HepG2 (cell line): ENCODE measurements at regions not wholly inside any gene's neighbourhood (a gene's known extent, or its start where the extent isn't known, plus 50 kb on each side); places are given as distances from the start of the nearest gene placed in this dataset.

Experiments used
- ATAC-seq: fragments of 200-7000 bp; cut with Tn5 transposase; 3 replicates; pipeline ENCODE4 v1.9.1; 2020; ENCODE audit warnings: mild to moderate bottlenecking, moderate library complexity
- BruUV-seq: library from RNA; stranded (reverse); fragments of 400-500 nt; replicated peaks from 2 replicates; lab custom pipeline; 2021; lab: Mats Ljungman, UMichigan
- CTCF ChIA-PET: fragments of 300-600 bp; formaldehyde crosslinking; extraction: SDS; loops from one replicate; lab custom pipeline; 2021; ENCODE audit warnings: low total read pairs, inconsistent platforms, low intra/inter-chr PET ratio; lab: Yijun Ruan, JAX
- POLR2A ChIA-PET: fragments of 350-600 bp; sonication (Branson Sonifier 250); formaldehyde crosslinking; loops from one replicate; lab custom pipeline; 2020; ENCODE audit warnings: antibody characterized with exemption, inconsistent platforms; lab: Yijun Ruan, JAX
- DNase-seq: peaks from one replicate; pipeline ENCODE4 v3.0.0-alpha.2; 2015; ENCODE audit warnings: low spot score
- FAIRE-seq: peaks from 3 replicates; lab custom pipeline; 2011; peaks lifted over from hg19 to GRCh38; lab: Jason Lieb, UNC
- H2AFZ ChIP-seq: one replicate; pipeline ENCODE4 v1.6.1; 2011; ENCODE audit warnings: low read length, inconsistent platforms
- H3K27ac ChIP-seq: fragments of 300-600 bp; 3 replicates; pipeline ENCODE4 v1.8.0; 2011; ENCODE audit warnings: mixed run types, mild to moderate bottlenecking, mixed read lengths, low read length, inconsistent platforms; ENCODE audit not compliant: insufficient read depth; ENCODE audit errors: extremely low read length
- H3K27me3 ChIP-seq, 2 experiments: fragments of 200-600 bp in 1 of 2; 2 replicates in 1 of 2; 3 replicates in 1 of 2; pipeline versions ENCODE4 v1.6.0 to v1.8.0; 2011; ENCODE audit warnings: low read length in 2 of 2, mild to moderate bottlenecking in 2 of 2, moderate library complexity in 2 of 2, inconsistent platforms in 1 of 2; ENCODE audit not compliant: insufficient read depth in 2 of 2, control insufficient read depth in 1 of 2
- H3K36me3 ChIP-seq, 2 experiments: fragments of 200-600 bp in 1 of 2; replicated peaks in 1 of 2; 2 replicates in 1 of 2; 3 replicates in 1 of 2; pipeline versions ENCODE4 v1.5.1 to v1.8.0; 2011; ENCODE audit warnings: low read length in 2 of 2, inconsistent platforms in 1 of 2; ENCODE audit not compliant: insufficient read depth in 2 of 2, control insufficient read depth in 1 of 2
- H3K4me1 ChIP-seq: 2 replicates; pipeline ENCODE4 v1.5.1; 2012; ENCODE audit warnings: low read length, inconsistent platforms; ENCODE audit not compliant: insufficient read depth
- H3K4me2 ChIP-seq: 2 replicates; pipeline ENCODE4 v1.6.0; 2011; ENCODE audit warnings: low read depth, low read length, inconsistent platforms
- H3K4me3 ChIP-seq, 3 experiments: fragments of 200-600 bp in 1 of 3; sonication (generic), shearing (Covaris generic) in 1 of 3; replicated peaks in 1 of 3; 2 replicates each; pipeline ENCODE4 v1.5.1; 2011 to 2016; ENCODE audit warnings: low read length in 3 of 3, inconsistent platforms in 2 of 3, low read depth in 2 of 3, mild to moderate bottlenecking in 2 of 3, control low read depth in 1 of 3, mixed read lengths in 1 of 3; ENCODE audit not compliant: insufficient read depth in 1 of 3
- H3K79me2 ChIP-seq: one replicate; pipeline ENCODE4 v1.6.1; 2011; ENCODE audit warnings: low read length, inconsistent platforms; ENCODE audit not compliant: insufficient read depth
- H3K9ac ChIP-seq: 2 replicates; pipeline ENCODE4 v1.6.0; 2011; ENCODE audit warnings: mild to moderate bottlenecking, low read depth, low read length, inconsistent platforms; ENCODE audit not compliant: insufficient read depth
- H3K9me3 ChIP-seq: 2 replicates; pipeline ENCODE4 v1.5.1; 2012; ENCODE audit warnings: mild to moderate bottlenecking, low read length
- H4K20me1 ChIP-seq: 2 replicates; pipeline ENCODE4 v1.6.0; 2011; ENCODE audit warnings: inconsistent platforms, mild to moderate bottlenecking, low read length, moderate library complexity; ENCODE audit not compliant: insufficient read depth
- ELF4 ChIP-seq: sonication (generic); formaldehyde crosslinking; IDR thresholded peaks from 2 replicates; pipeline ENCODE4 v1.5.0; 2020; ENCODE audit warnings: missing genetic modification reagents, mild to moderate bottlenecking, moderate library complexity, borderline replicate concordance
- KLF9 ChIP-seq: IDR thresholded peaks from 2 replicates; pipeline ENCODE4 v1.6.1; 2016; ENCODE audit warnings: low read depth
- PPARG ChIP-seq: conservative IDR thresholded peaks from 2 replicates; pipeline ENCODE4 v1.6.1; 2016; ENCODE audit warnings: missing biosample characterization, missing genetic modification reagents
- RFXAP ChIP-seq: sonication (generic); formaldehyde crosslinking; IDR thresholded peaks from 2 replicates; pipeline ENCODE4 v1.4.0; 2020; ENCODE audit warnings: missing genetic modification reagents, borderline replicate concordance
- SIN3A ChIP-seq: IDR thresholded peaks from 2 replicates; pipeline ENCODE4 v1.6.1; 2011; ENCODE audit warnings: low read depth, mild to moderate bottlenecking, control low read depth, low read length, borderline replicate concordance
- TAF1 ChIP-seq: sonication (generic); formaldehyde crosslinking; IDR thresholded peaks from 2 replicates; pipeline ENCODE4 v1.4.0; 2020; ENCODE audit warnings: missing genetic modification reagents
- TARDBP ChIP-seq: sonication (generic); formaldehyde crosslinking; IDR thresholded peaks from 2 replicates; pipeline ENCODE4 v1.8.0; 2022; ENCODE audit warnings: mild to moderate bottlenecking, missing genetic modification reagents
- ZNF12 ChIP-seq: sonication (generic); formaldehyde crosslinking; IDR thresholded peaks from 2 replicates; pipeline ENCODE4 v1.5.0; 2020; ENCODE audit warnings: missing genetic modification reagents
- ZNF24 ChIP-seq: fragments of 450-650 bp; IDR thresholded peaks from 2 replicates; pipeline ENCODE4 v1.6.1; 2017; ENCODE audit warnings: antibody characterized with exemption, mild to moderate bottlenecking
- ZNF275 ChIP-seq: sonication (generic); formaldehyde crosslinking; IDR thresholded peaks from 2 replicates; pipeline ENCODE4 v1.8.0; 2022; ENCODE audit warnings: missing genetic modification reagents, mild to moderate bottlenecking, inconsistent platforms, borderline replicate concordance
- ZNF343 ChIP-seq: sonication (generic); formaldehyde crosslinking; IDR thresholded peaks from 2 replicates; pipeline ENCODE4 v1.4.0; 2020; ENCODE audit warnings: mild to moderate bottlenecking, missing genetic modification reagents
- ZNF549 ChIP-seq: sonication (generic); formaldehyde crosslinking; IDR thresholded peaks from 2 replicates; pipeline ENCODE4 v1.5.0; 2020; ENCODE audit warnings: missing genetic modification reagents
- ZNF639 ChIP-seq: conservative IDR thresholded peaks from 2 replicates; pipeline ENCODE4 v1.6.1; 2018; ENCODE audit warnings: missing genetic modification reagents
- ZNF746 ChIP-seq: sonication (generic); formaldehyde crosslinking; IDR thresholded peaks from 2 replicates; pipeline ENCODE4 v1.8.0; 2022; ENCODE audit warnings: mild to moderate bottlenecking, missing genetic modification reagents
- WGBS: methylation state at CpG from one replicate; pipeline ENCODE4 v1.1.6; 2017; ENCODE audit warnings: low lambda C conversion rate; 5-methylcytosine and 5-hydroxymethylcytosine counted together
- in situ Hi-C: cut with HindIII; loops from 2 replicates; pipeline ENCODE4 v1.10.0; 2017; ENCODE audit warnings: low pct_unique_long_range_greater_than_20kb; ENCODE audit not compliant: extremely low pct_ligation_motif_present
- intact Hi-C: fragments of 100-400 bp; cut with micrococcal nuclease; formaldehyde crosslinking; loops from one replicate; pipeline ENCODE4 v1.10.0; 2022; ENCODE audit not compliant: unreplicated experiment

GRCh38 chr12:127145241-127145928, 1121.6 kb upstream of the TMEM132C start:
- intact Hi-C loops = no loop called here
- ATAC-seq (no peak), DNase-seq (no peak), FAIRE-seq (no peak)
- no peak overlapping the region for H3K9ac ChIP-seq
- H3K79me2 ChIP-seq = no peaks in the 10 kb centered on the region
- H3K27me3 ChIP-seq = no peaks in the 10 kb centered on the region
- no peaks in the 10 kb centered on the region for H3K4me1 ChIP-seq
- H3K4me3 ChIP-seq = no peak overlapping the region
- BruUV-seq = no TSS peak
- no peaks in the 10 kb centered on the region for H4K20me1 ChIP-seq
- peaks cover 20% of the 10 kb centered on the region for H3K9me3 ChIP-seq
- WGBS = 29% methylated on average over 6 of the region's 6 CpGs
- no peak for TF ChIP-seq ELF4
- no peak for TF ChIP-seq ZNF275
- TF ChIP-seq ZNF343 (CRISPR knock-in tag) = no peak
- no peak for TF ChIP-seq TAF1 (CRISPR knock-in tag)
- TF ChIP-seq RFXAP (CRISPR knock-in tag) = no peak
- in situ Hi-C loops = no loop called here
- no peak overlapping the region for H3K27ac ChIP-seq
- no peak overlapping the region for H2AFZ ChIP-seq
- no peak overlapping the region for H3K4me2 ChIP-seq
- ChIA-PET POLR2A (no interaction called here), CTCF (no interaction called here)
- no peaks in the 10 kb centered on the region for H3K36me3 ChIP-seq

- DNase-seq = no peak
- BruUV-seq = no TSS peak
- H3K79me2 ChIP-seq = no peaks in the 10 kb centered on the region
These were observed 1120.8 kb upstream of the TMEM132C start for GRCh38 chr12:127145929-127146789.

More at GRCh38 chr12:127145929-127146789, 1120.8 kb upstream of the TMEM132C start:
- in situ Hi-C loops = no loop called here
- Histone ChIP-seq H3K9ac (no peak overlapping the region), H3K4me1 (no peaks in the 10 kb centered on the region), H3K9me3 (peaks cover 20% of the 10 kb centered on the region), H4K20me1 (no peaks in the 10 kb centered on the region), H3K27ac (no peak overlapping the region), H2AFZ (no peak overlapping the region), H3K4me2 (no peak overlapping the region), H3K27me3 (no peaks in the 10 kb centered on the region), H3K36me3 (no peaks in the 10 kb centered on the region), H3K4me3 (no peak overlapping the region)
- FAIRE-seq (no peak), ATAC-seq (no peak)
- POLR2A ChIA-PET = no interaction called here
- 86% methylated on average over 34 of the region's 85 CpGs for WGBS
- intact Hi-C loops = no loop called here
- CTCF ChIA-PET = no interaction called here
- TF ChIP-seq TARDBP (no peak), SIN3A (no peak), ZNF746 (CRISPR knock-in tag) (no peak), ZNF549 (CRISPR knock-in tag) (no peak), KLF9 (CRISPR knock-in tag) (no peak), ZNF639 (no peak), ZNF24 (no peak), ZNF12 (CRISPR knock-in tag) (no peak), PPARG (no peak)
